ENCODE measurements at regions not wholly inside any gene's neighbourhood (a gene's known extent, or its start where the extent isn't known, plus 50 kb on each side); places are given as distances from the start of the nearest gene placed in this dataset.

DNA sequence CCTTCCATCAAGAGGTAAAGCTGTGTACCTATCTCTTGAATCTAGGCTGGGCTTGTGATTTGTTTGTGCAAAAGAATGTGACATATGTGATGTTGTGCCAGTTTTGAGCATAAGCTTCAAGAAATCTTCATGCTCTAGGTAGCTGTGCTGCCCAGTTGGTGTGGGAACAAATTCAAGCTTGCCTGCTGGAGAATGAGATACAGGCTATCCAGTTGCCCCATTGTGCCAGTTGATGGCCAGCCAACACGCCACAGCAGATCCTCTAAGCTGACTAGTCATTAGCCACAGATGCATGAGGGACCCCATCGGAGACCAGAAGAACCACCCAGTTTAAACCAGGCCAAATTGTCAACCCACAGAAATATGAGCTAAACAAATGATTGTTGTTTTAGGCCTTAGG is 180.5 kb upstream of the MPHOSPH6 start:
- H3K9me3 ChIP-seq (ENCODE audit: control insufficient read depth in 1 of 2, insufficient read depth in 1 of 2, low read length in 2 of 2) = no peaks in the 10 kb centered on the region
- POLR2A ChIA-PET = no interaction called here

DNA sequence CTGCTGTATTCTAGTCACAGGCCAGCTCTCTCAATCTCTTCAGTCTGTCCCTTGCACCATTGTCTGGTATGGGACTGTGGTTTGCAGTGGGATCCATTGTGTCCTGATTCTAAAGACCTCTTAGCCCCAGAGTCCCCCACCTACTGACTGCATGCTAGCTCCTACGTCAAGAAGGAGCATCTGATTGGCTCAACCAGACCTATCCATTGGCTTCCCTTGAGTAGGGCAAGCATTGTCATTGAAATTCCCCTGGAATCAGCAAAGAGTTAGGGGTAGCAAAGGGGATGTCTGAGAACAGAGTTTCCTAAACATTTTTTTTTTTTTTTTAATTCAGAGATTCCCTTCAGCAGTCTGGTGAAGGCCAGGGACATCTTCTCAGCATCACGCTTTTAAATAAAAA is 175.3 kb upstream of the MPHOSPH6 start:
- H3K4me3 Mint-ChIP-seq = no peak overlapping the region
- TF ChIP-seq, protein P1, sequence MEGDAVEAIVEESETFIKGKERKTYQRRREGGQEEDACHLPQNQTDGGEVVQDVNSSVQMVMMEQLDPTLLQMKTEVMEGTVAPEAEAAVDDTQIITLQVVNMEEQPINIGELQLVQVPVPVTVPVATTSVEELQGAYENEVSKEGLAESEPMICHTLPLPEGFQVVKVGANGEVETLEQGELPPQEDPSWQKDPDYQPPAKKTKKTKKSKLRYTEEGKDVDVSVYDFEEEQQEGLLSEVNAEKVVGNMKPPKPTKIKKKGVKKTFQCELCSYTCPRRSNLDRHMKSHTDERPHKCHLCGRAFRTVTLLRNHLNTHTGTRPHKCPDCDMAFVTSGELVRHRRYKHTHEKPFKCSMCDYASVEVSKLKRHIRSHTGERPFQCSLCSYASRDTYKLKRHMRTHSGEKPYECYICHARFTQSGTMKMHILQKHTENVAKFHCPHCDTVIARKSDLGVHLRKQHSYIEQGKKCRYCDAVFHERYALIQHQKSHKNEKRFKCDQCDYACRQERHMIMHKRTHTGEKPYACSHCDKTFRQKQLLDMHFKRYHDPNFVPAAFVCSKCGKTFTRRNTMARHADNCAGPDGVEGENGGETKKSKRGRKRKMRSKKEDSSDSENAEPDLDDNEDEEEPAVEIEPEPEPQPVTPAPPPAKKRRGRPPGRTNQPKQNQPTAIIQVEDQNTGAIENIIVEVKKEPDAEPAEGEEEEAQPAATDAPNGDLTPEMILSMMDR (IDR thresholded peaks at IDR 0.05) = no peak
- POLR2A ChIA-PET = no interaction called here
- Histone ChIP-seq H3K27me3 (ENCODE audit: control insufficient read depth in 1 of 2, insufficient read depth in 2 of 2, low read length in 2 of 2) (peaks cover 0 to 3% of the 10 kb centered on the region in 2 experiments), H3K4me3 (ENCODE audit: low read length) (no peak overlapping the region), H3K4me1 (ENCODE audit: insufficient read depth, low read length) (no peaks in the 10 kb centered on the region), H3K9me3 (ENCODE audit: control insufficient read depth in 1 of 2, insufficient read depth in 1 of 2, low read length in 2 of 2) (no peaks in the 10 kb centered on the region), H3K27ac (ENCODE audit: low read depth in 1 of 2, low read length in 2 of 2) (no peak overlapping the region), H3K36me3 (ENCODE audit: insufficient read depth, low read length) (no peaks in the 10 kb centered on the region)
- no peak for ATAC-seq (ENCODE audit: poor library complexity)
- peaks cover 16% of the 10 kb centered on the region for H3K27me3 Mint-ChIP-seq
- no peak overlapping the region for H3K27ac Mint-ChIP-seq
- intact Hi-C loops (cut with DNase I, micrococcal nuclease) = no loop called here
- no peaks in the 10 kb centered on the region for H3K36me3 Mint-ChIP-seq (ENCODE audit: low read depth)
- H3K9me3 Mint-ChIP-seq = no peaks in the 10 kb centered on the region
- CTCF ChIA-PET = no interaction called here
- H3K4me1 Mint-ChIP-seq (ENCODE audit: low read depth) = no peaks in the 10 kb centered on the region
- no peak for DNase-seq

More for the DNA sequence above, 180.5 kb upstream of the MPHOSPH6 start:
- CTCF ChIA-PET = no interaction called here
- H3K9me3 Mint-ChIP-seq = no peaks in the 10 kb centered on the region
- H3K36me3 Mint-ChIP-seq (ENCODE audit: low read depth) = no peaks in the 10 kb centered on the region
- no peaks in the 10 kb centered on the region for H3K4me1 Mint-ChIP-seq (ENCODE audit: low read depth)
- no peaks in the 10 kb centered on the region for H3K36me3 ChIP-seq (ENCODE audit: insufficient read depth, low read length)
- DNase-seq = no peak
- H3K27ac ChIP-seq (ENCODE audit: low read depth in 1 of 2, low read length in 2 of 2) = no peak overlapping the region
- no peaks in the 10 kb centered on the region for H3K4me1 ChIP-seq (ENCODE audit: insufficient read depth, low read length)
- no peaks in the 10 kb centered on the region for H3K27me3 Mint-ChIP-seq
- no peak overlapping the region for H3K27ac Mint-ChIP-seq
- no peak for ATAC-seq (ENCODE audit: poor library complexity)
- intact Hi-C loops (cut with DNase I, micrococcal nuclease) = loop anchor here in 1 of 2 experiments (5.0 kb wide), 1 partner anchor 52 kb away; no protein-coding TSS in a partner anchor
- H3K27me3 ChIP-seq (ENCODE audit: control insufficient read depth in 1 of 2, insufficient read depth in 2 of 2, low read length in 2 of 2) = no peaks in the 10 kb centered on the region
- TF ChIP-seq, protein P1 (IDR thresholded peaks at IDR 0.05) = no peak
- no peak overlapping the region for H3K4me3 Mint-ChIP-seq
- no peak overlapping the region for H3K4me3 ChIP-seq (ENCODE audit: low read length)

DNA sequence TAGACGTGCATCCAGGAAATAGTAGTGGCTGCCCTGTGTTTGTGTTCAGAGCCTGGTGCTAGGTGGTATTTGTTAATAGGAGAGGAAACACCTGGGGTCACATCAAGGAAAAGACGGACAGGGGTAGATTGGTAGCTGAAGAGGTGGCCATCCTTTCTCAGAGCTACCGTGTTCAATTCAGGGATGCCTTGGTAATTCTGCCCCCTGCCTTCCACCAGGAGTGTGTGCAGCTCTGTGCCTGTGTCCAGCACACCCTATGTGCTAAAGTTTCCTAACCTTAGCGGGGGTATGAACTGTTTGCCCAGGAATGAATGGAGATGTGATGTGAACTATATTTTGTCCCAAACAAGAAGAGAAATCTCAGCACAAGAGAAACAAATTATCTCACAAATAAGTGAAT is 174.1 kb upstream of the MPHOSPH6 start:
- Mint-ChIP-seq H3K4me3 (no peak overlapping the region), H3K27me3 (peaks cover 26% of the 10 kb centered on the region), H3K36me3 (ENCODE audit: low read depth) (no peaks in the 10 kb centered on the region), H3K27ac (no peak overlapping the region), H3K9me3 (no peaks in the 10 kb centered on the region), H3K4me1 (ENCODE audit: low read depth) (no peaks in the 10 kb centered on the region)
- Histone ChIP-seq H3K9me3 (ENCODE audit: control insufficient read depth in 1 of 2, insufficient read depth in 1 of 2, low read length in 2 of 2) (no peaks in the 10 kb centered on the region), H3K36me3 (ENCODE audit: insufficient read depth, low read length) (no peaks in the 10 kb centered on the region), H3K4me1 (ENCODE audit: insufficient read depth, low read length) (no peaks in the 10 kb centered on the region), H3K27ac (ENCODE audit: low read depth in 1 of 2, low read length in 2 of 2) (no peak overlapping the region), H3K4me3 (ENCODE audit: low read length) (no peak overlapping the region), H3K27me3 (ENCODE audit: control insufficient read depth in 1 of 2, insufficient read depth in 2 of 2, low read length in 2 of 2) (peaks cover 0 to 3% of the 10 kb centered on the region in 2 experiments)
- intact Hi-C loops (cut with DNase I, micrococcal nuclease) = no loop called here
- ATAC-seq (ENCODE audit: poor library complexity) (no peak), DNase-seq (no peak)
- TF ChIP-seq, protein P1 (IDR thresholded peaks at IDR 0.05) = no peak
- POLR2A ChIA-PET = no interaction called here
- CTCF ChIA-PET = no interaction called here
